ENCODE measurements at regions not wholly inside any gene's neighbourhood (a gene's known extent, or its start where the extent isn't known, plus 50 kb on each side); places are given as distances from the start of the nearest gene placed in this dataset.

DNA sequence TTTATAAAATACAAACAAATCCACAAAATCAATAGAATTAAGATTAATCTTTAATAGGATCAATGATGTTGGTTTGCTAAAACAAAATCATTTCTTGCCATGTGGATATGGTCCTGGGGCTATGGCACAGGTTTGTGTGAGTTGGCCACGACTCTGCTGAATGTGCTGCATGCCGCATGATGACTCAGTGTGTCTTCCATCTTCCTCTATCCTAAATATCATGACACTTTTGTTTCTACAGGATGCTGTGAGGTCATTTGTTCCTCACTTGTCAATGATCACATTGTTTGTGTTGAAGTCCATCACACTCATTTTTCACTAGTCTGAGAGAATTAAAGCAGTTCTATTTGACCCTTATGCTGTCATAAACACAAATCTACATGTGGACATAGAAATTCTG is 167.2 kb upstream of the ZBED5 start:
- no peak overlapping the region for H3K4me3 ChIP-seq (ENCODE audit: low read length)
- H3K36me3 ChIP-seq (ENCODE audit: control insufficient read depth, insufficient read depth, low read length): no peaks in the 10 kb centered on the region
- no peaks in the 10 kb centered on the region for H3K4me1 ChIP-seq (ENCODE audit: control insufficient read depth, insufficient read depth, low read length)
- no peak overlapping the region for H3K9ac ChIP-seq (ENCODE audit: low read length)
- no peak overlapping the region for H3K27ac ChIP-seq (ENCODE audit: low read depth, low read length)
- H3K27me3 ChIP-seq (ENCODE audit: control insufficient read depth, insufficient read depth, low read length): no peaks in the 10 kb centered on the region

GRCh38 chr11:11022125-11022730 is 164.4 kb upstream of the ZBED5 start:
- Histone ChIP-seq H3K27me3 (ENCODE audit: control insufficient read depth, insufficient read depth, low read length) (no peaks in the 10 kb centered on the region), H3K36me3 (ENCODE audit: control insufficient read depth, insufficient read depth, low read length) (no peaks in the 10 kb centered on the region), H3K27ac (ENCODE audit: low read depth, low read length) (no peak overlapping the region), H3K4me1 (ENCODE audit: control insufficient read depth, insufficient read depth, low read length) (no peaks in the 10 kb centered on the region), H3K4me3 (ENCODE audit: low read length) (no peak overlapping the region), H3K9ac (ENCODE audit: low read length) (no peak overlapping the region)

DNA sequence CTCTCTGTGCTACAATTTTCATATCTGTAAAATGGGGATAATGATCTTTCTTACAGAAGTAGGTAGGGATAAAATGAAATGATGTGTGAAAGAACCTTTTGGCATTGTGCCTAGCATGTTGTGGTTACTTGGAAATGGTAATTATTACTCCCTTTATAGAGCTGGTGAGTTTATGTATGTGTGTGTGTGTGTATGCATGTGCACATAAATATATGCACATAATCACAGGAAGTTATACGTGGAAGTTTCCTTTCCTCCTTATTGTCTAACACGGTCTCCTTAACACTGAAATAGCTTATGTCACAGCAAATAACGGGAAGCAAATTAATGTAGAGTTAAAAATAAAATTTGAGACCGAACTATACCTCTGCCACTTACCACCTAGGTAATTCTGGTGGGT is 163.7 kb upstream of the ZBED5 start:
- Histone ChIP-seq H3K4me3 (ENCODE audit: low read length) (no peak overlapping the region), H3K27me3 (ENCODE audit: control insufficient read depth, insufficient read depth, low read length) (no peaks in the 10 kb centered on the region), H3K9ac (ENCODE audit: low read length) (no peak overlapping the region), H3K27ac (ENCODE audit: low read depth, low read length) (no peak overlapping the region), H3K4me1 (ENCODE audit: control insufficient read depth, insufficient read depth, low read length) (no peaks in the 10 kb centered on the region), H3K36me3 (ENCODE audit: control insufficient read depth, insufficient read depth, low read length) (no peaks in the 10 kb centered on the region)

DNA sequence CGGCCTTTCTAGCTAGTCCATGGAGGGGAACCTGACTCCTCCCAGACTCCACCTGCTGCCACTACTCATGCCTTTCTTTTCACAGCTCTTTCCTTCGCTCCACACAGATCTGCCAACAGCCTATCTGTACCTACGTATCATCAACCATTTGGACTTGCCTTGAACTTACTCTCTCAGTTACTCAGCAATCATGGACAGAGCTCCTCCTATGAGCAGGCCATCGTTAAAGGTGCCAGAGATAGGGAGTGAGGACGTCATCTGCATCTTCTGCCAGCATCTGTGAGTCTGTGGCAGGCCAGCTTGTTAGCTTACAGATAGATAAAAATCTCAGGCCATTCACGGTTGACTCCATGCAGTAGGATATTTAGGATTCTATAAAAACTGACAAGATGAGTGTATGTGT is 162.9 kb upstream of the ZBED5 start:
- Histone ChIP-seq H3K36me3 (ENCODE audit: control insufficient read depth, insufficient read depth, low read length) (no peaks in the 10 kb centered on the region), H3K27me3 (ENCODE audit: control insufficient read depth, insufficient read depth, low read length) (no peaks in the 10 kb centered on the region), H3K4me3 (ENCODE audit: low read length) (no peak overlapping the region), H3K4me1 (ENCODE audit: control insufficient read depth, insufficient read depth, low read length) (no peaks in the 10 kb centered on the region), H3K9ac (ENCODE audit: low read length) (no peak overlapping the region), H3K27ac (ENCODE audit: low read depth, low read length) (no peak overlapping the region)

DNA sequence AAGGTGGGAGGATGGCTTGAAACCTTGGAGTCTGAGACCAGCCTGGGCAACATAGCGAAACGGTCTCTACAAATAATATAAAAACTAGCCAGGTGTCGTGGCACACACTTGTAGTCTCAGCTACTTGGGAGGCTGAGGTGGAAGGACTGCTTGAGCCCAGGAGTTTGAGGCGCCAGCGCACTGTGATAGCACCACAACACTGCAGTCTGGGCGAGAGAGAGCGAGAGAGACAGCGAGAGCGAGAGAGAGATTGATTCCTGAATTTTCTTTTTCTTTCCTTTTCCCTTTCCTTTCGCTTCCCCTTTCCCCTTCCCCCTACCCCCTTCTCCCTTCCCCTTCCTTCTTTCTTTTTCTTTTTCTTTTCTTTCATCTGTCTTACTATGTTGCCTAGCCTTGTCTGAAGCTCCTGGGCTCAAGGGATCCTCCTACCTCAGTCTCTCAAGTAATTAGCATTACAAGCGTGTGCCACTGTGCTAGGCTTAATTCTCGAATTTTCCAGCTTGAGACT is 162.4 kb upstream of the ZBED5 start:
- Histone ChIP-seq H3K27me3 (ENCODE audit: control insufficient read depth, insufficient read depth, low read length) (no peaks in the 10 kb centered on the region), H3K9ac (ENCODE audit: low read length) (no peak overlapping the region), H3K27ac (ENCODE audit: low read depth, low read length) (no peak overlapping the region), H3K4me1 (ENCODE audit: control insufficient read depth, insufficient read depth, low read length) (no peaks in the 10 kb centered on the region), H3K36me3 (ENCODE audit: control insufficient read depth, insufficient read depth, low read length) (no peaks in the 10 kb centered on the region), H3K4me3 (ENCODE audit: low read length) (no peak overlapping the region)

DNA sequence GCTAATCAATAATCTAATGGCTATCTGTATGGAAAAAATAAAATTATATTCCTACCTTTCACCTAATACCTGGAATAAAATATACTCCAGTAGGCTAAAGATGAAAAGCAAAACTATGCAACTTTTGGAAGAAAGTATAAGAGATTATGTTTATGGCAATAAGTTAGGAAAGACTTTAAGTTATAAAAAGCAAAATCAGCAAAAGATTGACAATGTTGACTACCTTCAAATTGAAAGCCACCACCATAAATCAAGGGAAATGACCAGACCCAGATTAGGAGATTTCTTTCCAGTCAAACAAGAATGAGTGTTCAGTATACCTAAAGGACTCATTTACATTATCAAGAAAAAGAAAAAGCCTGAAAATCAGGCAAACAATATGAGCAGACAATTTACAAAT is 159.1 kb upstream of the ZBED5 start:
- Histone ChIP-seq H3K4me3 (ENCODE audit: low read length) (no peak overlapping the region), H3K27me3 (ENCODE audit: control insufficient read depth, insufficient read depth, low read length) (no peaks in the 10 kb centered on the region), H3K4me1 (ENCODE audit: control insufficient read depth, insufficient read depth, low read length) (no peaks in the 10 kb centered on the region), H3K36me3 (ENCODE audit: control insufficient read depth, insufficient read depth, low read length) (no peaks in the 10 kb centered on the region), H3K9ac (ENCODE audit: low read length) (no peak overlapping the region), H3K27ac (ENCODE audit: low read depth, low read length) (no peak overlapping the region)

GRCh38 chr11:11016068-11016467 is 158.2 kb upstream of the ZBED5 start:
- Histone ChIP-seq H3K36me3 (ENCODE audit: control insufficient read depth, insufficient read depth, low read length) (no peaks in the 10 kb centered on the region), H3K27me3 (ENCODE audit: control insufficient read depth, insufficient read depth, low read length) (no peaks in the 10 kb centered on the region), H3K9ac (ENCODE audit: low read length) (no peak overlapping the region), H3K4me1 (ENCODE audit: control insufficient read depth, insufficient read depth, low read length) (no peaks in the 10 kb centered on the region), H3K4me3 (ENCODE audit: low read length) (no peak overlapping the region), H3K27ac (ENCODE audit: low read depth, low read length) (no peak overlapping the region)

- no peaks in the 10 kb centered on the region for H3K36me3 ChIP-seq (ENCODE audit: control insufficient read depth, insufficient read depth, low read length)
- H3K27ac ChIP-seq (ENCODE audit: low read depth, low read length): no peak overlapping the region
- H3K4me3 ChIP-seq (ENCODE audit: low read length): no peak overlapping the region
- no peaks in the 10 kb centered on the region for H3K27me3 ChIP-seq (ENCODE audit: control insufficient read depth, insufficient read depth, low read length)
- H3K4me1 ChIP-seq (ENCODE audit: control insufficient read depth, insufficient read depth, low read length): no peaks in the 10 kb centered on the region
- H3K9ac ChIP-seq (ENCODE audit: low read length): no peak overlapping the region
These were observed 153.8 kb upstream of the ZBED5 start for GRCh38 chr11:11011617-11012016.

DNA sequence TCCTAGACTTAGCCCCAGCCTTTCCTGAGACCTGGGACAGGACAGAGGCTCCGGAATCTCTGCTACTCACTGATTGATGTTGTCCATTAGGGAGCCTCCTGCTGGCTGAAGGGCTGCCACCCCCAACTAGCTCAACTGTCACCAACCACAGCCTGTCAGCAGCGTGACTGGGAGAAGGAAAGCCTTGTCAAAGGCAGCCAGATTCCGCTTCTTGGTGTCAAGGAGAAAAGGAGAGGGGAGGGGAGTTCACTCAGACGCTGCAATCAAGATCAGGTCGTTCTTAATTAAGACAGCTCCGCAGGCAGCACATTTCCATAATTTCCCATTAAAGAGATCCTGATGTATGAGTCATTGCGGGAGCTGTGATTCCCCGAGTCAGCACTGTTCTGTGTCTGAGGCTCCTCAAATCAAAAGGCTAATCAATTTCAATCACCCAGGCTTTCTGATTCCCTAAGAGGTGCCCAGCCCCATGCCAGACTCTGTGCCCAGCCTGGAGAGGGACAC is 152.8 kb upstream of the ZBED5 start:
- Histone ChIP-seq H3K4me1 (ENCODE audit: control insufficient read depth, insufficient read depth, low read length) (no peaks in the 10 kb centered on the region), H3K4me3 (ENCODE audit: low read length) (no peak overlapping the region), H3K27ac (ENCODE audit: low read depth, low read length) (no peak overlapping the region)

DNA sequence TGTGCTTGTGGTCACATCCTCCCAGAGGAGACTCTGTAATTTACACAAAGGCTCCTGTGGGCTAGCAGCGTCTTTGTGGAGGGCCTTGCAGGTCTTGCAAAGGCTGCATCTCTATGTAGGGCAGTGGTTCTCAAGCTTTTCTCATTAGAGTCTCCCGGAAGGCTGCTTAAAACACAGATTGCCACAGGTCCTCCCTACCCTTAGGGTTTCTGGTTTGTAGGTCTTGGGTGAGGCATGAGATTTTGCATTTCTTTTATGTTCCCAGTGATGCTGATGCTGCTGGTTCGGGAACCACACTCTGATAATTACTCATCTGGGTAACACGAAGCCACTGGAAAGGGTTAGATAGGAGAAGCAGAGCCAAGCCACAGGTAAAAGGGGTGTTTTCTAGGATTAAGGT is 151.3 kb upstream of the ZBED5 start:
- Histone ChIP-seq H3K36me3 (ENCODE audit: control insufficient read depth, insufficient read depth, low read length) (no peaks in the 10 kb centered on the region), H3K27me3 (ENCODE audit: control insufficient read depth, insufficient read depth, low read length) (no peaks in the 10 kb centered on the region), H3K4me1 (ENCODE audit: control insufficient read depth, insufficient read depth, low read length) (no peaks in the 10 kb centered on the region), H3K9ac (ENCODE audit: low read length) (no peak overlapping the region), H3K4me3 (ENCODE audit: low read length) (no peak overlapping the region), H3K27ac (ENCODE audit: low read depth, low read length) (no peak overlapping the region)

More for the DNA sequence above, 152.8 kb upstream of the ZBED5 start:
- H3K27me3 ChIP-seq (ENCODE audit: control insufficient read depth, insufficient read depth, low read length): no peaks in the 10 kb centered on the region
- no peak overlapping the region for H3K9ac ChIP-seq (ENCODE audit: low read length)
- no peaks in the 10 kb centered on the region for H3K36me3 ChIP-seq (ENCODE audit: control insufficient read depth, insufficient read depth, low read length)

DNA sequence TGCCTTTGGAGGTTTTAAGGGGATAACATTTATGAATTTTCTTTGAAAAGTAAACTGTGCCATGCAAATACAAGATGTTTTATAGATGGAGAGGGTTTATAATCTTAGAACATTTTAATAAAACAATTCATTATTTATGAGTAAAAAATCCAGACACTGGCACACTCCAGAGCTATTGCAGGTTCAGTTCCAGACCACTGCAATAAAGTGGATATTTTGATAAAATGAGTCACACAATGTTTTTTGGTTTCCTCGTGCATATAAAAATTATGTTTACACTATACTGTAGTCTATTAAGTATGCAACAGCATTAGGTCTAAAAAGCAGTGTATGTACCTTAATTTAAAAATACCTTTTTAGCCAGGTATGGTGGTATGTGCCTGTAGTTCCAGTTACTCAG is 146.2 kb upstream of the ZBED5 start:
- Histone ChIP-seq H3K4me1 (ENCODE audit: control insufficient read depth, insufficient read depth, low read length) (peaks cover 6% of the 10 kb centered on the region), H3K27ac (ENCODE audit: low read depth, low read length) (peak overlapping the region; percentile 38), H3K27me3 (ENCODE audit: control insufficient read depth, insufficient read depth, low read length) (no peaks in the 10 kb centered on the region), H3K9ac (ENCODE audit: low read length) (no peak overlapping the region), H3K36me3 (ENCODE audit: control insufficient read depth, insufficient read depth, low read length) (no peaks in the 10 kb centered on the region), H3K4me3 (ENCODE audit: low read length) (no peak overlapping the region)

GRCh38 chr11:11003226-11003625 is 145.4 kb upstream of the ZBED5 start:
- Histone ChIP-seq H3K9ac (ENCODE audit: low read length) (no peak overlapping the region), H3K27me3 (ENCODE audit: control insufficient read depth, insufficient read depth, low read length) (no peaks in the 10 kb centered on the region), H3K4me3 (ENCODE audit: low read length) (no peak overlapping the region), H3K4me1 (ENCODE audit: control insufficient read depth, insufficient read depth, low read length) (peaks cover 6% of the 10 kb centered on the region), H3K27ac (ENCODE audit: low read depth, low read length) (no peak overlapping the region), H3K36me3 (ENCODE audit: control insufficient read depth, insufficient read depth, low read length) (no peaks in the 10 kb centered on the region)

DNA sequence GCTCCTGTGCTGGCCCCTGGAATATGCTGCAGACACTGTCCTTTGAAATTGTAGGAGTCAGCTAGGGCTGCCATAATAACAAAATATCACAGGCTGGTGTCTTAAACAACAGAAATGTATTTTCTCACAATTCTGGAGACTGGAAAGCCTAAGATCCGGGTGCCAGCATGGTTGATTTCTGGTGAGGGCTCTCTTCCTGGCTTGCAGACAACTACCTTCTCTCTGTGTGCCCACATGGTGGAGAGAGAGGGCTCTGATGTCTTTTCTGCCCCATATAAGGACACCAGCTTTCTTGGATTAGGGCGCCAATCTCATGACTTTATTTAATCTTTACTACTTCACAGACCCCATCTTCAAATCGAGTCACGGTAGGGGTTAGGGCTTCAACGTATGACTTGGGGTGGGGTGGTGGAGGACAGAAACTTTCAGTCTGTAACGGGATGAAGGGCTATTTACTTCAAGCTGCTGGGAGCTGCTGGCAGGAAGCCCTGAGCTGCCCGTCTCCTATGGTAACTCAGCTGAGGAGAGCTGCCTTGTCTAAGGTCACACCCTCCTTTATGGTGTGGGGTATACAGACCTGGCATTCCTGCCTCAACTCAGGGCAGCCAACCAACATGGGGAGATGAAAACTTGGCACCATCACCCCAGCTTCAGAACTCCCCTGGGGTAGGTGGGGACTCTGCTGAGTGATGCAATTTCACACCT is 142.9 kb upstream of the ZBED5 start:
- Histone ChIP-seq H3K4me1 (ENCODE audit: control insufficient read depth, insufficient read depth, low read length) (peaks cover 6% of the 10 kb centered on the region), H3K4me3 (ENCODE audit: low read length) (peak overlapping the region; percentile 4), H3K27me3 (ENCODE audit: control insufficient read depth, insufficient read depth, low read length) (no peaks in the 10 kb centered on the region), H3K36me3 (ENCODE audit: control insufficient read depth, insufficient read depth, low read length) (no peaks in the 10 kb centered on the region), H3K27ac (ENCODE audit: low read depth, low read length) (peak overlapping the region; percentile 29), H3K9ac (ENCODE audit: low read length) (no peak overlapping the region)
